ENCODE measurements at regions not wholly inside any gene's neighbourhood (a gene's known extent, or its start where the extent isn't known, plus 50 kb on each side); places are given as distances from the start of the nearest gene placed in this dataset.

- FAIRE-seq (no peak), DNase-seq (ENCODE audit: extremely low spot score, insufficient read length, low read depth) (no peak)
Observed at GRCh38 chr15:91698241-91698640, 155.3 kb upstream of the SLCO3A1 start.

GRCh38 chr15:91699741-91700140 is 153.8 kb upstream of the SLCO3A1 start:
- no peak for DNase-seq (ENCODE audit: extremely low spot score, insufficient read length, low read depth)
- no peak for FAIRE-seq

GRCh38 chr15:91703274-91703673 is 150.2 kb upstream of the SLCO3A1 start:
- DNase-seq (ENCODE audit: extremely low spot score, insufficient read length, low read depth) (no peak), FAIRE-seq (no peak)

- FAIRE-seq (no peak), DNase-seq (ENCODE audit: extremely low spot score, insufficient read length, low read depth) (no peak)
Observed at GRCh38 chr15:91704343-91704742, 149.2 kb upstream of the SLCO3A1 start.

GRCh38 chr15:91706322-91707032 is 147.0 kb upstream of the SLCO3A1 start:
- FAIRE-seq (peak; percentile 48), DNase-seq (ENCODE audit: extremely low spot score, insufficient read length, low read depth) (peak; percentile 17)

- no peak for FAIRE-seq
- DNase-seq (ENCODE audit: extremely low spot score, insufficient read length, low read depth), result no peak
Observed at GRCh38 chr15:91710080-91710698, 143.3 kb upstream of the SLCO3A1 start.

GRCh38 chr15:91711384-91712033 is 142.0 kb upstream of the SLCO3A1 start:
- DNase-seq (ENCODE audit: extremely low spot score, insufficient read length, low read depth) (no peak), FAIRE-seq (no peak)

- DNase-seq (ENCODE audit: extremely low spot score, insufficient read length, low read depth) (no peak), FAIRE-seq (no peak)
Observed at GRCh38 chr15:91712286-91712685, 141.2 kb upstream of the SLCO3A1 start.

GRCh38 chr15:91716536-91716935 is 137.0 kb upstream of the SLCO3A1 start:
- FAIRE-seq (no peak), DNase-seq (ENCODE audit: extremely low spot score, insufficient read length, low read depth) (no peak)

GRCh38 chr15:91717811-91718210 is 135.7 kb upstream of the SLCO3A1 start:
- no peak for DNase-seq (ENCODE audit: extremely low spot score, insufficient read length, low read depth)
- no peak for FAIRE-seq

GRCh38 chr15:91723959-91724358 is 129.5 kb upstream of the SLCO3A1 start:
- FAIRE-seq (no peak), DNase-seq (ENCODE audit: extremely low spot score, insufficient read length, low read depth) (no peak)

- FAIRE-seq (no peak), DNase-seq (ENCODE audit: extremely low spot score, insufficient read length, low read depth) (no peak)
Observed at GRCh38 chr15:91733661-91734060, 119.8 kb upstream of the SLCO3A1 start.

- DNase-seq (ENCODE audit: extremely low spot score, insufficient read length, low read depth) (no peak), FAIRE-seq (no peak)
Observed at GRCh38 chr15:91737151-91737818, 116.2 kb upstream of the SLCO3A1 start.

GRCh38 chr15:91741986-91742385 is 111.5 kb upstream of the SLCO3A1 start:
- no peak for FAIRE-seq

GRCh38 chr15:91751611-91752010 is 101.9 kb upstream of the SLCO3A1 start:
- no peak for FAIRE-seq

More at GRCh38 chr15:91741986-91742385, 111.5 kb upstream of the SLCO3A1 start:
- DNase-seq (ENCODE audit: extremely low spot score, insufficient read length, low read depth), result no peak

GRCh38 chr15:91752081-91752785 is 101.3 kb upstream of the SLCO3A1 start:
- DNase-seq (ENCODE audit: extremely low spot score, insufficient read length, low read depth) (no peak), FAIRE-seq (no peak)

More at GRCh38 chr15:91751611-91752010, 101.9 kb upstream of the SLCO3A1 start:
- DNase-seq (ENCODE audit: extremely low spot score, insufficient read length, low read depth), result no peak

GRCh38 chr15:91759560-91759959 is 93.9 kb upstream of the SLCO3A1 start:
- FAIRE-seq (no peak), DNase-seq (ENCODE audit: extremely low spot score, insufficient read length, low read depth) (no peak)

- no peak for FAIRE-seq
Observed at GRCh38 chr15:91765660-91766059, 87.8 kb upstream of the SLCO3A1 start.

GRCh38 chr15:91769476-91769875 is 84.0 kb upstream of the SLCO3A1 start:
- no peak for DNase-seq (ENCODE audit: extremely low spot score, insufficient read length, low read depth)
- no peak for FAIRE-seq

More at GRCh38 chr15:91765660-91766059, 87.8 kb upstream of the SLCO3A1 start:
- no peak for DNase-seq (ENCODE audit: extremely low spot score, insufficient read length, low read depth)

- DNase-seq (ENCODE audit: extremely low spot score, insufficient read length, low read depth) (no peak), FAIRE-seq (no peak)
Observed at GRCh38 chr15:91769894-91770293, 83.6 kb upstream of the SLCO3A1 start.

All from GM18507 (cell line).